ENCODE measurements at regions not wholly inside any gene's neighbourhood (a gene's known extent, or its start where the extent isn't known, plus 50 kb on each side); places are given as distances from the start of the nearest gene placed in this dataset.

GRCh38 chr9:120109242-120109641, 470.7 kb downstream of the CDK5RAP2 start:
- intact Hi-C loops (cut with DNase I; ENCODE audit: low total_unique reads), result no loop called here
- Histone ChIP-seq H3K9me3 (no peaks in the 10 kb centered on the region), H3K27me3 (no peaks in the 10 kb centered on the region), H3K4me3 (no peak overlapping the region), H3K36me3 (no peaks in the 10 kb centered on the region), H3K4me1 (no peaks in the 10 kb centered on the region), H3K27ac (no peak overlapping the region)
- DNase-seq, result no peak
- TF ChIP-seq, protein P1, sequence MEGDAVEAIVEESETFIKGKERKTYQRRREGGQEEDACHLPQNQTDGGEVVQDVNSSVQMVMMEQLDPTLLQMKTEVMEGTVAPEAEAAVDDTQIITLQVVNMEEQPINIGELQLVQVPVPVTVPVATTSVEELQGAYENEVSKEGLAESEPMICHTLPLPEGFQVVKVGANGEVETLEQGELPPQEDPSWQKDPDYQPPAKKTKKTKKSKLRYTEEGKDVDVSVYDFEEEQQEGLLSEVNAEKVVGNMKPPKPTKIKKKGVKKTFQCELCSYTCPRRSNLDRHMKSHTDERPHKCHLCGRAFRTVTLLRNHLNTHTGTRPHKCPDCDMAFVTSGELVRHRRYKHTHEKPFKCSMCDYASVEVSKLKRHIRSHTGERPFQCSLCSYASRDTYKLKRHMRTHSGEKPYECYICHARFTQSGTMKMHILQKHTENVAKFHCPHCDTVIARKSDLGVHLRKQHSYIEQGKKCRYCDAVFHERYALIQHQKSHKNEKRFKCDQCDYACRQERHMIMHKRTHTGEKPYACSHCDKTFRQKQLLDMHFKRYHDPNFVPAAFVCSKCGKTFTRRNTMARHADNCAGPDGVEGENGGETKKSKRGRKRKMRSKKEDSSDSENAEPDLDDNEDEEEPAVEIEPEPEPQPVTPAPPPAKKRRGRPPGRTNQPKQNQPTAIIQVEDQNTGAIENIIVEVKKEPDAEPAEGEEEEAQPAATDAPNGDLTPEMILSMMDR (IDR thresholded peaks at IDR 0.05), result no peak
- no peak for TF ChIP-seq POLR2A (IDR thresholded peaks at IDR 0.05)

DNA sequence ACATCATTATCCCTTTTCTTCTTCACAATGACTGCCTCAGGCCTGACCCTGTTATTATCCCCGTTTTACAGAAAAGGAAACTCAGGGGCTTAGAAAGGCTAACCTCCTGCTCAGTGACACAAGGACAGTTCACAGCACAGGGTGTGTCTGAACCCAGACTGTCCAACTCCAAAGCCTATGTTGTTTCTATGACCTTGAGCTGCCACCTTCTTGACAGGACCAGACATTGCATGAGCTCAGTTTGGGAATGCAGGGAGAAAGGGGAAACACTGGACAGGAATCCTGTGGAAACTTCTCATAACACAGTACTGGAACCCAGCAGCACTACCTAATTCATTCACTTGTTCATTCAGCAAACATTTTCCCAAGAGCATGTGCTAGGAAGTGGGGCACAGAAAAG, 472.8 kb downstream of the CDK5RAP2 start:
- intact Hi-C loops (cut with DNase I; ENCODE audit: low total_unique reads), result no loop called here
- no peak overlapping the region for H3K4me3 ChIP-seq
- no peaks in the 10 kb centered on the region for H3K27me3 ChIP-seq
- no peak overlapping the region for H3K27ac ChIP-seq
- DNase-seq, result no peak
- no peaks in the 10 kb centered on the region for H3K9me3 ChIP-seq
- no peaks in the 10 kb centered on the region for H3K36me3 ChIP-seq
- H3K4me1 ChIP-seq, result no peaks in the 10 kb centered on the region
- no peak for TF ChIP-seq POLR2A (IDR thresholded peaks at IDR 0.05)
- TF ChIP-seq, protein P1 (IDR thresholded peaks at IDR 0.05), result no peak

GRCh38 chr9:120104771-120105170, 475.2 kb downstream of the CDK5RAP2 start:
- Histone ChIP-seq H3K36me3 (no peaks in the 10 kb centered on the region), H3K9me3 (no peaks in the 10 kb centered on the region), H3K4me3 (no peak overlapping the region), H3K27me3 (no peaks in the 10 kb centered on the region), H3K27ac (no peak overlapping the region), H3K4me1 (no peaks in the 10 kb centered on the region)
- TF ChIP-seq, protein P1 (IDR thresholded peaks at IDR 0.05), result no peak
- no peak for TF ChIP-seq POLR2A (IDR thresholded peaks at IDR 0.05)
- DNase-seq, result no peak
- intact Hi-C loops (cut with DNase I; ENCODE audit: low total_unique reads), result no loop called here

GRCh38 chr9:120100595-120100994, 479.4 kb downstream of the CDK5RAP2 start:
- Histone ChIP-seq H3K9me3 (no peaks in the 10 kb centered on the region), H3K27ac (no peak overlapping the region), H3K27me3 (no peaks in the 10 kb centered on the region), H3K4me1 (no peaks in the 10 kb centered on the region), H3K4me3 (no peak overlapping the region), H3K36me3 (no peaks in the 10 kb centered on the region)
- intact Hi-C loops (cut with DNase I; ENCODE audit: low total_unique reads), result no loop called here
- no peak for TF ChIP-seq POLR2A (IDR thresholded peaks at IDR 0.05)
- TF ChIP-seq, protein P1 (IDR thresholded peaks at IDR 0.05), result no peak
- DNase-seq, result no peak

GRCh38 chr9:120099065-120099464, 480.9 kb downstream of the CDK5RAP2 start:
- Histone ChIP-seq H3K4me1 (no peaks in the 10 kb centered on the region), H3K27me3 (no peaks in the 10 kb centered on the region), H3K36me3 (no peaks in the 10 kb centered on the region), H3K27ac (no peak overlapping the region), H3K9me3 (no peaks in the 10 kb centered on the region), H3K4me3 (no peak overlapping the region)
- TF ChIP-seq POLR2A (IDR thresholded peaks at IDR 0.05), result no peak
- TF ChIP-seq, protein P1 (IDR thresholded peaks at IDR 0.05), result no peak
- intact Hi-C loops (cut with DNase I; ENCODE audit: low total_unique reads), result no loop called here
- DNase-seq, result no peak

Data from uterus (tissue), 3 donors.